Transverse colon (tissue), 4 donors: ENCODE measurements at regions not wholly inside any gene's neighbourhood (a gene's known extent, or its start where the extent isn't known, plus 50 kb on each side); places are given as distances from the start of the nearest gene placed in this dataset.

ENCODE experiments used
- DNase-seq: peaks from one replicate; pipeline ENCODE4 v3.0.0-alpha.2; 2019
- H3K27ac ChIP-seq, 4 donors: fragments of 200-600 bp; sonication (generic); 2 replicates each; pipeline ENCODE4 v1.5.1; 2016 to 2018; ENCODE audit warnings: inconsistent platforms in 4 of 4
- H3K27me3 ChIP-seq: fragments of 200-600 bp; sonication (generic); 2 replicates; pipeline ENCODE4 v1.5.1; 2017; ENCODE audit warnings: inconsistent platforms
- H3K36me3 ChIP-seq, 4 donors: fragments of 200-600 bp; sonication (generic); 2 replicates each; pipeline ENCODE4 v1.5.1; 2017 to 2019; ENCODE audit warnings: inconsistent platforms in 4 of 4
- H3K4me1 ChIP-seq, 4 donors: fragments of 200-600 bp; sonication (generic); 2 replicates each; pipeline ENCODE4 v1.5.1; 2017 to 2020; ENCODE audit warnings: inconsistent platforms in 4 of 4
- H3K4me3 ChIP-seq, 4 donors: fragments of 200-600 bp; sonication (generic); 1 replicate in 1 of 4; 2 replicates in 3 of 4; pipeline versions ENCODE4 v1.5.1 to v1.6.1; 2017 to 2019; ENCODE audit warnings: inconsistent platforms in 4 of 4
- H3K9me3 ChIP-seq, 2 donors: fragments of 200-600 bp; sonication (generic); 2 replicates each; pipeline ENCODE4 v1.5.1; 2017 to 2019; ENCODE audit warnings: inconsistent platforms in 2 of 2
- EP300 ChIP-seq: sonication (generic); formaldehyde crosslinking; IDR thresholded peaks from one replicate; pipeline ENCODE4 v1.6.1; 2017; ENCODE audit warnings: antibody characterized with exemption, low read depth
- POLR2A ChIP-seq: fragments of 450-650 bp; IDR thresholded peaks from one replicate; pipeline ENCODE4 v1.6.1; 2016; ENCODE audit warnings: antibody characterized with exemption, mild to moderate bottlenecking, moderate library complexity
- POLR2AphosphoS5 ChIP-seq, 3 donors: sonication (generic); formaldehyde crosslinking; IDR thresholded peaks; one replicate each; pipeline ENCODE4 v1.6.1; 2016; ENCODE audit warnings: antibody characterized with exemption in 3 of 3
- WGBS, 2 donors: methylation state at CpG; one replicate each; pipeline ENCODE4 v1.1.5; 2018; ENCODE audit warnings: low coverage in 1 of 2; 5-methylcytosine and 5-hydroxymethylcytosine counted together
- in situ Hi-C, 4 donors: fragments of 200-750 bp; cut with MboI; loops; one replicate each; pipeline versions ENCODE4 v1.15.0 to v1.15.1; 2017; ENCODE audit warnings: low sequenced_read_pairs in 3 of 4, low pct_ligation_motif_present in 1 of 4, low pct_unique_long_range_greater_than_20kb in 1 of 4
- intact Hi-C: fragments of 100-400 bp; cut with DNase I; formaldehyde crosslinking; loops from one replicate; pipeline ENCODE4 v1.15.1; 2023; ENCODE audit warnings: low total_unique reads
- TF ChIP-seq, protein P1 (sequence below), 5 experiments: fragments of 200-600 bp in 3 of 5; fragments of 450-650 bp in 2 of 5; sonication (generic) in 3 of 5; IDR thresholded peaks; 1 replicate in 2 of 5; 2 replicates in 3 of 5; pipeline ENCODE4 v1.5.1; 2016 to 2017; ENCODE audit warnings: antibody characterized with exemption in 5 of 5, inconsistent platforms in 3 of 5, mild to moderate bottlenecking in 2 of 5, moderate library complexity in 1 of 5

DNA sequence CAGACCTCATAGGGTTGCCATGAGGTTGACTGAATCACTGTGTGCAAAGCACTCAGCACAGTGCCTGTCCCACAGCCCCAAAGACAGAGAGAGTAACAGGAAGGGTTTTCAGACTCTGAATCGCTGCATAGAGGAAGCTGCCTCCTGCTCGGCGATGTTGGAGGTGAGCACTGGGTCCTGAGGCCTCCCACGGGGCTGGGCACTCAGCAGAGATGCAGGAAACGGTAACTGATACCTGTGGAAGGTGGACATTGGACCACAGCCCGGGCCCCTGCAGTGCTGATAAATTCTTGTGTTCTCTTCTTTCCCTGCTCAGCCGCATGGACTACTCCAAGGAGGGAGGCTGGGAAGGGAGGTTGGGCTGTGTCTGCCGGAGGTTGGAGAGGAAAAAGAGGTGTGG lies 389.7 kb downstream of the PTPRU start:
- Histone ChIP-seq H3K9me3 (no peaks in the 10 kb centered on the region), H3K4me1 (no peaks in the 10 kb centered on the region), H3K27me3 (peaks cover 4% of the 10 kb centered on the region), H3K27ac (no peak overlapping the region), H3K36me3 (no peaks in the 10 kb centered on the region), H3K4me3 (no peak overlapping the region)
- intact Hi-C loops = no loop called here
- DNase-seq = no peak
- in situ Hi-C loops = no loop called here
- WGBS, 2 donors = 82 to 87% methylated on average over 3 to 8 of the region's 8 CpGs
- TF ChIP-seq, protein P1, sequence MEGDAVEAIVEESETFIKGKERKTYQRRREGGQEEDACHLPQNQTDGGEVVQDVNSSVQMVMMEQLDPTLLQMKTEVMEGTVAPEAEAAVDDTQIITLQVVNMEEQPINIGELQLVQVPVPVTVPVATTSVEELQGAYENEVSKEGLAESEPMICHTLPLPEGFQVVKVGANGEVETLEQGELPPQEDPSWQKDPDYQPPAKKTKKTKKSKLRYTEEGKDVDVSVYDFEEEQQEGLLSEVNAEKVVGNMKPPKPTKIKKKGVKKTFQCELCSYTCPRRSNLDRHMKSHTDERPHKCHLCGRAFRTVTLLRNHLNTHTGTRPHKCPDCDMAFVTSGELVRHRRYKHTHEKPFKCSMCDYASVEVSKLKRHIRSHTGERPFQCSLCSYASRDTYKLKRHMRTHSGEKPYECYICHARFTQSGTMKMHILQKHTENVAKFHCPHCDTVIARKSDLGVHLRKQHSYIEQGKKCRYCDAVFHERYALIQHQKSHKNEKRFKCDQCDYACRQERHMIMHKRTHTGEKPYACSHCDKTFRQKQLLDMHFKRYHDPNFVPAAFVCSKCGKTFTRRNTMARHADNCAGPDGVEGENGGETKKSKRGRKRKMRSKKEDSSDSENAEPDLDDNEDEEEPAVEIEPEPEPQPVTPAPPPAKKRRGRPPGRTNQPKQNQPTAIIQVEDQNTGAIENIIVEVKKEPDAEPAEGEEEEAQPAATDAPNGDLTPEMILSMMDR (IDR thresholded peaks at IDR 0.05) = no peak
- no peak for TF ChIP-seq EP300
- no peak for TF ChIP-seq POLR2A
- TF ChIP-seq POLR2AphosphoS5 (IDR thresholded peaks at IDR 0.05) = no peak

DNA sequence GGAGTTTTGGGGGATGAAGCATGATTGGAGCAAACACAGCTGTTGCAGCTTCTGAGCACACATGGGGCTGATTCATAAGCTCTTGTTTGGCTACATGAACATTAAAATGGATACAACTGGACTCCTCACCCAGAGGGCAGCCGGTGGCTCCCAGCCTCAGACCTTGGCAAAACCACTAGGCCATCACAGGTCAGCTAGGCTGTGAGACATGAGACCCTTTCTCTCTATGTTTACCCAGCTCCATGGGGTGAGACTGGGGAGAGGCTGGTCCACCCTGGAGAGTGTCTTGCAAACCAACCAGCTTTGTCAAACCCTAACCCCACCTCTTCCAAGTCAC lies 388.7 kb downstream of the PTPRU start:
- intact Hi-C loops (no loop called here), in situ Hi-C loops (no loop called here)
- DNase-seq = no peak
- WGBS, 2 donors = 76 to 80% methylated on average over 1 of the region's 1 CpG
- H3K4me3 ChIP-seq = no peak overlapping the region
- H3K27me3 ChIP-seq = peaks cover 4% of the 10 kb centered on the region
- H3K36me3 ChIP-seq = no peaks in the 10 kb centered on the region
- H3K27ac ChIP-seq = no peak overlapping the region
- no peaks in the 10 kb centered on the region for H3K9me3 ChIP-seq
- H3K4me1 ChIP-seq = no peaks in the 10 kb centered on the region
- TF ChIP-seq, protein P1 (IDR thresholded peaks at IDR 0.05) = no peak
- TF ChIP-seq EP300 (no peak), POLR2A (no peak), POLR2AphosphoS5 (IDR thresholded peaks at IDR 0.05) (no peak)

DNA sequence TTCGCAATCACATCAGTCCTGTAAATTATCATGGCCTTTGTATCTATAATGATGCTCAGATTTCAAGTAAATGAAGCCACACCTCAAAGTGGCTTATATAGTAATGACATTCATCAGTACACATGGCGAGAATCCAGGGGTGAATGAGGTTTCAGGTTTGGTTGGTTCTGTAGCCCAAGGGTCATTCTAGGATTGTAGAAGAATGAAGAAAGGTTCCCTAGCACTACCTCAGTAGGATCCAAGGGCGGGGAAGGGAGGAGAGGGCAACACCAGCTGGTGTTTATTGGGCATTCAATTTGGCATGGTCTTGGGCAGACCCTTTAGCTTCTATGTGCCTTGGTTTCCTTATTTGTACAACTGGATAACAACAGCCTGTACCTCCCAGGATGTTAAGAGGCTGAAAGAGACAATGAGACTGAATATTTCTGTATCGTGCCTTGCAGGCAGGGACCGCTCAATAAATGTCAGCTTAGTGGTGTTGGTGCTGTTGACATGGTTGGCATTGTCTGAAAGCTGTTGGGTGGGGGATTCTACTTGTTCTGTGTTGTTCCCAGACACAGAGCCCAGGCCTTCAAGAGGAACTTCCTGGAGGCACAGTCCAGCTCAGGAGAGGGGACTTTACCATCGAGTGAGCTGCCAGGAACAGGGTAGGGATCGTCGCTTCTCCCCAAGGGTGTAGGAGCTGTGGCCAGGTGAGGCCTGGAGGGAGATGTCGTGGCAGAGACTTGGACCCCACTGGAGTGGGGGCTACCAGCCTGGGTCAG lies 388.2 kb downstream of the PTPRU start:
- no peak for TF ChIP-seq POLR2AphosphoS5 (IDR thresholded peaks at IDR 0.05)
- TF ChIP-seq, protein P1 (IDR thresholded peaks at IDR 0.05) = no peak
- no peak for TF ChIP-seq POLR2A
- TF ChIP-seq EP300 = no peak
- no peaks in the 10 kb centered on the region for H3K36me3 ChIP-seq
- H3K4me3 ChIP-seq = no peak overlapping the region
- DNase-seq = no peak
- no peaks in the 10 kb centered on the region for H3K9me3 ChIP-seq
- H3K27me3 ChIP-seq = peaks cover 4% of the 10 kb centered on the region
- WGBS, 2 donors = 61 to 70% methylated on average over 2 to 9 of the region's 9 CpGs
- in situ Hi-C loops = no loop called here
- intact Hi-C loops = no loop called here
- H3K27ac ChIP-seq = no peak overlapping the region
- no peaks in the 10 kb centered on the region for H3K4me1 ChIP-seq

DNA sequence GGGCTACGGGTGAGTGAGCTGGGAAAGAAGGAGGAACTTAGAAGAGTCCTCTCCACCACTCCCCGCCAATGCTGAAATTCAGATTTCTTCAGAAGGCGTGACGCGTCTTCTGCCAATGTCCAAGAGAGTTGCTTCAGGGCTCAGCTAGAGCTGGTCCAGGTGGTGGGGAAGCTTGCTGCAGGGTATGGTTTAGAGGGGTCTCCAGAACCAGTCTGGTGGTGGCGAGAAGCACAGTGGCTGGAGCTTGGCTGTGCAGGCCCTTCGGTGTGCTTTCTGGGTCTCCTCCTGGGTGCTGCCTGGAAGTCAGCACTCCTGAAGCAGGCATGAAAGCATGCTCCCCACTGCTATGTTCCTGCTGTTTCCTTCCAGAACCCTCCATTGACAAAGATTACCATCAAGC lies 387.2 kb downstream of the PTPRU start:
- H3K27ac ChIP-seq = no peak overlapping the region
- TF ChIP-seq, protein P1 (IDR thresholded peaks at IDR 0.05) = no peak
- no peak for TF ChIP-seq EP300
- no peak for TF ChIP-seq POLR2A
- no peak for TF ChIP-seq POLR2AphosphoS5 (IDR thresholded peaks at IDR 0.05)
- peaks cover 4% of the 10 kb centered on the region for H3K27me3 ChIP-seq
- WGBS, 2 donors = 77 to 82% methylated on average over 3 to 7 of the region's 7 CpGs
- no peaks in the 10 kb centered on the region for H3K4me1 ChIP-seq
- intact Hi-C loops (no loop called here), in situ Hi-C loops (no loop called here)
- DNase-seq = no peak
- no peaks in the 10 kb centered on the region for H3K9me3 ChIP-seq
- H3K4me3 ChIP-seq = no peak overlapping the region
- H3K36me3 ChIP-seq = no peaks in the 10 kb centered on the region
